Adrenal gland (tissue), 9 donors: ENCODE measurements at regions not wholly inside any gene's neighbourhood (a gene's known extent, or its start where the extent isn't known, plus 50 kb on each side); places are given as distances from the start of the nearest gene placed in this dataset.

Source experiments
- DNase-seq, 7 donors: peaks; one replicate each; pipeline ENCODE4 v3.0.0-alpha.2; 2019 to 2020
- H3K27ac ChIP-seq, 5 donors: fragments of 200-600 bp; sonication (generic) in 4 of 5; 1 replicate in 3 of 5; 2 replicates in 2 of 5; pipeline versions ENCODE4 v1.5.1 to v1.8.0; 2016 to 2020; ENCODE audit warnings: mild to moderate bottlenecking in 1 of 5
- H3K27me3 ChIP-seq: fragments of 200-600 bp; 2 replicates; pipeline ENCODE4 v1.8.0; 2021
- H3K36me3 ChIP-seq, 2 donors: fragments of 200-600 bp; replicated peaks in 1 of 2; 1 replicate in 1 of 2; 2 replicates in 1 of 2; pipeline versions ENCODE4 v1.5.1 to v1.8.0; 2018 to 2022
- H3K4me1 ChIP-seq, 2 donors: fragments of 200-600 bp; replicated peaks in 1 of 2; 1 replicate in 1 of 2; 2 replicates in 1 of 2; pipeline versions ENCODE4 v1.5.1 to v1.8.0; 2018 to 2021
- H3K4me3 ChIP-seq, 4 donors: fragments of 200-600 bp; sonication (generic) in 3 of 4; one replicate each; pipeline ENCODE4 v1.5.1; 2016 to 2018
- H3K9me3 ChIP-seq, 3 donors: fragments of 200-600 bp; sonication (generic) in 1 of 3; replicated peaks in 1 of 3; 1 replicate in 2 of 3; 2 replicates in 1 of 3; pipeline versions ENCODE4 v1.5.1 to v1.8.0; 2016 to 2021
- POLR2A ChIP-seq, 2 donors: fragments of 450-650 bp; IDR thresholded peaks; one replicate each; pipeline ENCODE4 v1.6.1; 2017; ENCODE audit warnings: antibody characterized with exemption in 2 of 2, mild to moderate bottlenecking in 2 of 2, moderate library complexity in 1 of 2
- WGBS, 4 donors: extraction: QIAGEN DNeasy Blood & Tissue Kit in 2 of 4; methylation state at CpG; one replicate each; pipeline versions ENCODE4 v1.1.5 to v1.1.7; 2013 to 2017; 5-methylcytosine and 5-hydroxymethylcytosine counted together
- intact Hi-C, 2 donors: fragments of 100-400 bp; cut with DNase I; formaldehyde crosslinking; loops; one replicate each; pipeline versions ENCODE4 v1.14.1 to v1.15.0; 2022 to 2023
- TF ChIP-seq, protein P1 (sequence below), 6 experiments: fragments of 450-650 bp in 4 of 6; fragments of 200-600 bp in 2 of 6; sonication (generic) in 1 of 6; IDR thresholded peaks; 1 replicate in 5 of 6; 2 replicates in 1 of 6; pipeline versions ENCODE4 v1.5.1 to v1.8.0; 2016 to 2021; ENCODE audit warnings: antibody characterized with exemption in 6 of 6, mild to moderate bottlenecking in 2 of 6, moderate library complexity in 1 of 6
- donor health status: healthy with polysubstance abuse.
- donor health status: Bipolar disorder and iron deficiency.
- donor health status: DM: yes; HTN: yes; CAD: no.
- donor health status: DM: no; HTN: no; CAD: no.
- donor health status: DM: no; HTN: no; CAD: no.

- Histone ChIP-seq H3K9me3 (no peaks in the 10 kb centered on the region), H3K4me1 (no peaks in the 10 kb centered on the region), H3K4me3 (no peak overlapping the region), H3K27ac (no peak overlapping the region), H3K36me3 (no peaks in the 10 kb centered on the region), H3K27me3 (no peaks in the 10 kb centered on the region)
- intact Hi-C loops = no loop called here
- TF ChIP-seq, protein P1, sequence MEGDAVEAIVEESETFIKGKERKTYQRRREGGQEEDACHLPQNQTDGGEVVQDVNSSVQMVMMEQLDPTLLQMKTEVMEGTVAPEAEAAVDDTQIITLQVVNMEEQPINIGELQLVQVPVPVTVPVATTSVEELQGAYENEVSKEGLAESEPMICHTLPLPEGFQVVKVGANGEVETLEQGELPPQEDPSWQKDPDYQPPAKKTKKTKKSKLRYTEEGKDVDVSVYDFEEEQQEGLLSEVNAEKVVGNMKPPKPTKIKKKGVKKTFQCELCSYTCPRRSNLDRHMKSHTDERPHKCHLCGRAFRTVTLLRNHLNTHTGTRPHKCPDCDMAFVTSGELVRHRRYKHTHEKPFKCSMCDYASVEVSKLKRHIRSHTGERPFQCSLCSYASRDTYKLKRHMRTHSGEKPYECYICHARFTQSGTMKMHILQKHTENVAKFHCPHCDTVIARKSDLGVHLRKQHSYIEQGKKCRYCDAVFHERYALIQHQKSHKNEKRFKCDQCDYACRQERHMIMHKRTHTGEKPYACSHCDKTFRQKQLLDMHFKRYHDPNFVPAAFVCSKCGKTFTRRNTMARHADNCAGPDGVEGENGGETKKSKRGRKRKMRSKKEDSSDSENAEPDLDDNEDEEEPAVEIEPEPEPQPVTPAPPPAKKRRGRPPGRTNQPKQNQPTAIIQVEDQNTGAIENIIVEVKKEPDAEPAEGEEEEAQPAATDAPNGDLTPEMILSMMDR (IDR thresholded peaks at IDR 0.05) = no peak
- TF ChIP-seq POLR2A (IDR thresholded peaks at IDR 0.05) = no peak
- peak in 5 of 7 donors; percentile 14 to 25 (median 22) for DNase-seq
- 42 to 65% (median 54%) methylated on average over 7 to 13 of the region's 13 CpGs for WGBS, 4 donors
These were observed 120.5 kb downstream of the PHETA1 start for GRCh38 chr12:111248236-111249017.

- Histone ChIP-seq H3K9me3 (no peaks in the 10 kb centered on the region), H3K27me3 (no peaks in the 10 kb centered on the region), H3K4me3 (no peak overlapping the region), H3K36me3 (no peaks in the 10 kb centered on the region), H3K27ac (no peak overlapping the region), H3K4me1 (no peaks in the 10 kb centered on the region)
- DNase-seq = no peak
- 81 to 91% (median 87%) methylated on average over 10 to 17 of the region's 17 CpGs for WGBS, 4 donors
- intact Hi-C loops = no loop called here
- no peak for TF ChIP-seq POLR2A (IDR thresholded peaks at IDR 0.05)
- TF ChIP-seq, protein P1 (IDR thresholded peaks at IDR 0.05) = no peak
These were observed 121.7 kb downstream of the PHETA1 start for GRCh38 chr12:111247083-111247783.

DNA sequence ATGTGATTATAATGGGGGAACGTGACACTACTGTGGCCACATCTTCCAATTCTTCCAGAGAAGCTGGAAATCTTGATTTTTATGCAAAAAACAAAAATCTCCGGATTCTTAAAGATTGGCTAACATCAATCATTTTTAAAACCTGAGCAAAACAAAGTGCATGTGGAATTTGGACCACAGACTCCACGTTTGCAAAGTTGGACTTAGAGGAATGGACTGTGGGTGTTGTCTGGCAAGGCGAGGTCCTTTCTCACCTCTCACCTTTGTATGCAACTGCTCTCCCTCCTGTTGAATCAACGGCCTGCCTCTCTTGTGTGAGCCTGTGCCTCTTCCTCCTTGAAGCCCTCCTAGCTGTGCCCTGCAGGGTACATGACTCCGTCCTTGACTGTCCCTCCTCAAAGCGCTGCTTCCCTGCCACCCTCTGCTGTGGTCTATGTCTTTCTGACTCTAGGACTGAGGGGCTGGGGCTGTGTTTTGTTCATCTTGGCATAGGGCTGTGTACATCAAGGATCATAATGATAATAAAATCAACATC lies 122.4 kb downstream of the PHETA1 start:
- H3K27ac ChIP-seq = no peak overlapping the region
- intact Hi-C loops = no loop called here
- 82 to 89% (median 85%) methylated on average over 7 of the region's 7 CpGs for WGBS, 4 donors
- H3K36me3 ChIP-seq = no peaks in the 10 kb centered on the region
- no peak for TF ChIP-seq POLR2A (IDR thresholded peaks at IDR 0.05)
- TF ChIP-seq, protein P1 (IDR thresholded peaks at IDR 0.05) = no peak
- H3K4me3 ChIP-seq = no peak overlapping the region
- H3K4me1 ChIP-seq = no peaks in the 10 kb centered on the region
- DNase-seq = no peak
- H3K9me3 ChIP-seq = no peaks in the 10 kb centered on the region
- H3K27me3 ChIP-seq = no peaks in the 10 kb centered on the region

DNA sequence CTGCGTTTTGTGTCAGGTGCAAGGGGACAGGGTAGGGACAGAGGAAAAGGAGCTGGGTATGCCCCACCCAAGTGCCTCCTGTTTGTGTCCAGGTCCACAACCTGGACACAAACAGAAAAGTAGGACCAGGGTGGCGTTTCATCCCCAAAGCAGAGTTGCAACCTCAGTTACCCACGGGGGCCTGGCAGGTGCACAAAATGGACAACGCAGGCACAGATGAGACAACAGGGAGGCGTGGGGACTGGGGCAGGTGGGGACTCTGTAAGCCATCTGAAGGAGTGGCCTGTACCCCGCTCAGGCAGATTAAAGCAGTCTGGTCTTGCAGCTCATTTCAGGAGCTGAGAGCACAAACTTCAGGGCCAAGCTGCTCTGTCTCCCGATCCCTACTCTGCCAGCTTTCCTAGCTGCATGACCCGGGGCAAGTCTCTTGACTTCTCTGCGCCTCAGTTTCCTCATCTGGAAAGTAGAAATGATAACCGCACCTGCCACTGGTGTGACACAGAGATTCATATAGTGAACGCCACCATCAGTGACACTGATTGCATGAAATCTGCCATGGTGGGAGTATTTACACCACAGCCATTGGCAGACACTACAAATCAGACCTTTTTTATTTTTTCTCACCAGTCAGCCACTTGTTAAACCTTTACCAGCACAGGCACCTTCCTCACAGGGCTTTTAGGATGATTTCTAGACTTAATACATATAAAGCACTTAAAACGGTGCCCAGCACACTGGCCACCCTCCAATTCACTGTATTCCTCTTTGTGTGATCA lies 123.0 kb downstream of the PHETA1 start:
- Histone ChIP-seq H3K36me3 (no peaks in the 10 kb centered on the region), H3K9me3 (no peaks in the 10 kb centered on the region), H3K4me1 (no peaks in the 10 kb centered on the region), H3K27me3 (no peaks in the 10 kb centered on the region), H3K4me3 (no peak overlapping the region), H3K27ac (no peak overlapping the region)
- TF ChIP-seq POLR2A (IDR thresholded peaks at IDR 0.05) = no peak
- TF ChIP-seq, protein P1 (IDR thresholded peaks at IDR 0.05) = no peak
- no peak for DNase-seq
- intact Hi-C loops = no loop called here
- 74 to 91% (median 86%) methylated on average over 12 of the region's 12 CpGs for WGBS, 4 donors
